ENCODE measurements at regions not wholly inside any gene's neighbourhood (a gene's known extent, or its start where the extent isn't known, plus 50 kb on each side); places are given as distances from the start of the nearest gene placed in this dataset.

DNA sequence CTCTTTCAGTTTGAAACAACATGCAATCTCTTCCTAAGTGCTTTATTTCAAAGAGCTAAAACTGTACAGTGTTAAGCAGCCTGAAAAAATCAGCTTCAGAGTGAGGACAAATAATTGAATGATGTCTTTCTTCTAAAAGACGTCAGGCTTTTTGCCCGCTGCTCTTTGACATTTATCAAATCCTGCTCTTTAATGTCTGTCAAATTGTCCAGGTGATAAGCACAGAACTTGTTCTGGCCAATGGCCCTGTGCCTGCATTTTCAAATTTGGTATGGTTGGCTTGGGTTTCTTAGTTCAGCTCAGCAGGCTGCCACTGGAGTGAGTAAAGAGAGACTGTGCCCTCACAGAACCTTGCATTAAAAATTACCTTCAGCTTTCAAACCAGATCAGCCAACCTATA lies 712.9 kb upstream of the LCORL start:
- Histone ChIP-seq H3K4me1 (no peaks in the 10 kb centered on the region), H3K36me3 (ENCODE audit: control insufficient read depth, insufficient read depth, low read length) (no peaks in the 10 kb centered on the region), H3K9me3 (no peaks in the 10 kb centered on the region), H3K27me3 (replicated peaks; ENCODE audit: control insufficient read depth, insufficient read depth, low read length) (no peaks in the 10 kb centered on the region), H3K4me3 (ENCODE audit: low read depth, low read length) (no peak overlapping the region)
- no peaks in the 10 kb centered on the region for H3K9me3 Mint-ChIP-seq (ENCODE audit: unreplicated experiment)
- no peak overlapping the region for H3K27ac Mint-ChIP-seq (ENCODE audit: unreplicated experiment)
- DNase-seq, result no peak
- H3K4me1 Mint-ChIP-seq (ENCODE audit: low read depth, unreplicated experiment), result no peaks in the 10 kb centered on the region
- ChIA-PET POLR2A (no interaction called here), CTCF (no interaction called here)
- H3K4me3 Mint-ChIP-seq (ENCODE audit: unreplicated experiment), result no peak overlapping the region
- no peaks in the 10 kb centered on the region for H3K27me3 Mint-ChIP-seq (ENCODE audit: insufficient read depth, unreplicated experiment)
- intact Hi-C loops (cut with micrococcal nuclease; ENCODE audit: unreplicated experiment), result no loop called here
- TF ChIP-seq, protein P1, sequence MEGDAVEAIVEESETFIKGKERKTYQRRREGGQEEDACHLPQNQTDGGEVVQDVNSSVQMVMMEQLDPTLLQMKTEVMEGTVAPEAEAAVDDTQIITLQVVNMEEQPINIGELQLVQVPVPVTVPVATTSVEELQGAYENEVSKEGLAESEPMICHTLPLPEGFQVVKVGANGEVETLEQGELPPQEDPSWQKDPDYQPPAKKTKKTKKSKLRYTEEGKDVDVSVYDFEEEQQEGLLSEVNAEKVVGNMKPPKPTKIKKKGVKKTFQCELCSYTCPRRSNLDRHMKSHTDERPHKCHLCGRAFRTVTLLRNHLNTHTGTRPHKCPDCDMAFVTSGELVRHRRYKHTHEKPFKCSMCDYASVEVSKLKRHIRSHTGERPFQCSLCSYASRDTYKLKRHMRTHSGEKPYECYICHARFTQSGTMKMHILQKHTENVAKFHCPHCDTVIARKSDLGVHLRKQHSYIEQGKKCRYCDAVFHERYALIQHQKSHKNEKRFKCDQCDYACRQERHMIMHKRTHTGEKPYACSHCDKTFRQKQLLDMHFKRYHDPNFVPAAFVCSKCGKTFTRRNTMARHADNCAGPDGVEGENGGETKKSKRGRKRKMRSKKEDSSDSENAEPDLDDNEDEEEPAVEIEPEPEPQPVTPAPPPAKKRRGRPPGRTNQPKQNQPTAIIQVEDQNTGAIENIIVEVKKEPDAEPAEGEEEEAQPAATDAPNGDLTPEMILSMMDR (IDR thresholded peaks at IDR 0.05; ENCODE audit: insufficient read depth in 1 of 2, low read depth in 1 of 2, low read length in 1 of 2, severe bottlenecking in 1 of 2, unreplicated experiment in 1 of 2), result no peak
- H3K36me3 Mint-ChIP-seq (ENCODE audit: insufficient read depth, unreplicated experiment), result no peaks in the 10 kb centered on the region
- BruUV-seq (replicated peaks), result no TSS peak

GRCh38 chr4:18733961-18734360 lies 712.4 kb upstream of the LCORL start:
- TF ChIP-seq, protein P1 (IDR thresholded peaks at IDR 0.05; ENCODE audit: insufficient read depth in 1 of 2, low read depth in 1 of 2, low read length in 1 of 2, severe bottlenecking in 1 of 2, unreplicated experiment in 1 of 2), result no peak
- Histone ChIP-seq H3K9me3 (no peaks in the 10 kb centered on the region), H3K36me3 (ENCODE audit: control insufficient read depth, insufficient read depth, low read length) (no peaks in the 10 kb centered on the region), H3K27me3 (replicated peaks; ENCODE audit: control insufficient read depth, insufficient read depth, low read length) (no peaks in the 10 kb centered on the region), H3K4me3 (ENCODE audit: low read depth, low read length) (no peak overlapping the region), H3K4me1 (no peaks in the 10 kb centered on the region)
- no peak overlapping the region for H3K4me3 Mint-ChIP-seq (ENCODE audit: unreplicated experiment)
- H3K9me3 Mint-ChIP-seq (ENCODE audit: unreplicated experiment), result no peaks in the 10 kb centered on the region
- no peak for DNase-seq
- H3K36me3 Mint-ChIP-seq (ENCODE audit: insufficient read depth, unreplicated experiment), result no peaks in the 10 kb centered on the region
- BruUV-seq (replicated peaks), result no TSS peak
- no peak overlapping the region for H3K27ac Mint-ChIP-seq (ENCODE audit: unreplicated experiment)
- intact Hi-C loops (cut with micrococcal nuclease; ENCODE audit: unreplicated experiment), result no loop called here
- ChIA-PET POLR2A (no interaction called here), CTCF (no interaction called here)
- H3K27me3 Mint-ChIP-seq (ENCODE audit: insufficient read depth, unreplicated experiment), result no peaks in the 10 kb centered on the region
- no peaks in the 10 kb centered on the region for H3K4me1 Mint-ChIP-seq (ENCODE audit: low read depth, unreplicated experiment)

GRCh38 chr4:18722748-18723191 lies 701.2 kb upstream of the LCORL start:
- peaks cover 11% of the 10 kb centered on the region for H3K9me3 Mint-ChIP-seq (ENCODE audit: unreplicated experiment)
- H3K4me3 Mint-ChIP-seq (ENCODE audit: unreplicated experiment), result no peak overlapping the region
- Histone ChIP-seq H3K27me3 (replicated peaks; ENCODE audit: control insufficient read depth, insufficient read depth, low read length) (no peaks in the 10 kb centered on the region), H3K9me3 (no peaks in the 10 kb centered on the region), H3K4me3 (ENCODE audit: low read depth, low read length) (no peak overlapping the region), H3K4me1 (no peaks in the 10 kb centered on the region), H3K36me3 (ENCODE audit: control insufficient read depth, insufficient read depth, low read length) (no peaks in the 10 kb centered on the region)
- DNase-seq, result no peak
- TF ChIP-seq, protein P1 (IDR thresholded peaks at IDR 0.05; ENCODE audit: insufficient read depth in 1 of 2, low read depth in 1 of 2, low read length in 1 of 2, severe bottlenecking in 1 of 2, unreplicated experiment in 1 of 2), result no peak
- BruUV-seq (replicated peaks), result no TSS peak
- ChIA-PET CTCF (no interaction called here), POLR2A (no interaction called here)
- no peaks in the 10 kb centered on the region for H3K4me1 Mint-ChIP-seq (ENCODE audit: low read depth, unreplicated experiment)
- H3K27me3 Mint-ChIP-seq (ENCODE audit: insufficient read depth, unreplicated experiment), result no peaks in the 10 kb centered on the region
- H3K27ac Mint-ChIP-seq (ENCODE audit: unreplicated experiment), result no peak overlapping the region
- intact Hi-C loops (cut with micrococcal nuclease; ENCODE audit: unreplicated experiment), result no loop called here
- no peaks in the 10 kb centered on the region for H3K36me3 Mint-ChIP-seq (ENCODE audit: insufficient read depth, unreplicated experiment)

Data from Caco-2 (cell line).